PFSK-1 (cell line): ENCODE measurements at regions not wholly inside any gene's neighbourhood (a gene's known extent, or its start where the extent isn't known, plus 50 kb on each side); places are given as distances from the start of the nearest gene placed in this dataset.

Experiments
- FOXP2 ChIP-seq: optimal IDR thresholded peaks from 2 replicates; pipeline ENCODE3; 2011; ENCODE audit warnings: borderline replicate concordance, control low read depth, inconsistent platforms; ENCODE audit not compliant: insufficient read depth; ENCODE audit errors: extremely low read length, extremely low read depth
- POLR2AphosphoS5 ChIP-seq: IDR thresholded peaks from 2 replicates; pipeline ENCODE4 v1.6.1; 2012; ENCODE audit warnings: low read depth, mild to moderate bottlenecking, control low read depth, low read length, moderate library complexity
- REST ChIP-seq, 2 experiments: IDR thresholded peaks; 2 replicates each; pipeline versions ENCODE4 v1.6.1 to v1.8.0; 2011 to 2012; ENCODE audit warnings: low read depth in 2 of 2, low read length in 2 of 2, control low read depth in 1 of 2, inconsistent platforms in 1 of 2, mild to moderate bottlenecking in 1 of 2, moderate library complexity in 1 of 2; ENCODE audit not compliant: insufficient read depth in 1 of 2
- SIN3A ChIP-seq: IDR thresholded peaks from 2 replicates; pipeline ENCODE4 v1.6.1; 2012; ENCODE audit warnings: mild to moderate bottlenecking, low read length, moderate library complexity, borderline replicate concordance; ENCODE audit not compliant: insufficient read depth
- TAF1 ChIP-seq: IDR thresholded peaks from 2 replicates; pipeline ENCODE4 v1.6.1; 2012; ENCODE audit warnings: low read length, control low read depth, borderline replicate concordance; ENCODE audit not compliant: insufficient read depth

GRCh38 chr1:221344693-221345092 lies 397.2 kb downstream of the DUSP10 start:
- TF ChIP-seq FOXP2: no peak
- no peak for TF ChIP-seq SIN3A
- TF ChIP-seq TAF1: no peak
- no peak for TF ChIP-seq POLR2AphosphoS5
- no peak for TF ChIP-seq REST (IDR thresholded peaks at IDR 0.05; ENCODE audit: insufficient read depth in 1 of 2, low read depth in 2 of 2, low read length in 2 of 2)

- TF ChIP-seq FOXP2 (no peak), SIN3A (no peak), REST (IDR thresholded peaks at IDR 0.05; ENCODE audit: insufficient read depth in 1 of 2, low read depth in 2 of 2, low read length in 2 of 2) (no peak), TAF1 (no peak), POLR2AphosphoS5 (no peak)
Observed at GRCh38 chr1:221347706-221348105, 394.2 kb downstream of the DUSP10 start.

DNA sequence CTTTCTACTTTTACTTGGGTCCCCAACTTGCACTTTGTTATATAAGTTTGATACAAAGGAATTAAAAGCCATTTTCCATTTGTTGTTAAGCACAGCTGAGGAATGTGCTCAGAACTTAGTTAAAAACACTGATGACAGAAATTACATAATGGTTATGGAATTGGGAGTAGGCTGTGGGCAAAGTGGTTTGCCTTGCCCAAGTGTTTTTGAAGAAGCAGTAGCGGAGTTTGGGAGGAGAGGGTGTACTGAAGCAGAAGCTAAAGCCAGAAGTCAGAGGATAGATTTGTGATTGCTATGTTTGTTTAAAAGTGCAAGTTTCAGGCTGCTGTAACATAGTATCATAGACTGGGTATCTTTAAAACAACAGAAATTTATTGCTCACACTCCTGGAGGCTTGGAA lies 391.8 kb downstream of the DUSP10 start:
- no peak for TF ChIP-seq TAF1
- no peak for TF ChIP-seq POLR2AphosphoS5
- no peak for TF ChIP-seq FOXP2
- no peak for TF ChIP-seq REST (IDR thresholded peaks at IDR 0.05; ENCODE audit: insufficient read depth in 1 of 2, low read depth in 2 of 2, low read length in 2 of 2)
- no peak for TF ChIP-seq SIN3A

- TF ChIP-seq REST (IDR thresholded peaks at IDR 0.05; ENCODE audit: insufficient read depth in 1 of 2, low read depth in 2 of 2, low read length in 2 of 2) (no peak), TAF1 (no peak), FOXP2 (no peak), POLR2AphosphoS5 (no peak), SIN3A (no peak)
Observed at GRCh38 chr1:221356693-221357092, 385.2 kb downstream of the DUSP10 start.

DNA sequence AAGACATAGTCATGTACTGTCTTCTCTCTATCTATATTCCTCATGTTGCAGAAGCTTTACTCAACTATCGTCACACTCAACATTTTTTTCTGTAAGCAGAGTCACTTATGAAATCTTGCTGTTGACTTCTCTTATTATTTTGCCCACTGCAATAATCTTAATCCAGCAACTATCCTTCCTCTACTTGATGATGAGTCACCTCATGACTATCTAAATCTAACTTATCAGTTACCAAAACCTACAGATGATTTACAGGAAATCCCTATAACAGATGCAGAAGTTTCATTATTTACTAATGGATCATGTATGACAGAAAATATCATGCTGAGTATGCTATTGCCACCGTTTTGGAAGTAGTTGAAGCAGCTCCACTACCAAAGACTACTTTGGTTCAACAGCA lies 378.9 kb downstream of the DUSP10 start:
- TF ChIP-seq SIN3A: no peak
- no peak for TF ChIP-seq POLR2AphosphoS5
- TF ChIP-seq FOXP2: no peak
- no peak for TF ChIP-seq TAF1
- TF ChIP-seq REST (IDR thresholded peaks at IDR 0.05; ENCODE audit: insufficient read depth in 1 of 2, low read depth in 2 of 2, low read length in 2 of 2): no peak
